GM23338 (cell line): ENCODE measurements at regions not wholly inside any gene's neighbourhood (a gene's known extent, or its start where the extent isn't known, plus 50 kb on each side); places are given as distances from the start of the nearest gene placed in this dataset.

Experiments
- ATAC-seq: fragments of 200-7000 bp; cut with Tn5 transposase; 3 replicates; pipeline ENCODE4 v1.9.1; 2020
- DNase-seq: peaks from one replicate; pipeline ENCODE4 v3.0.0-alpha.2; 2015; ENCODE audit warnings: low spot score
- H2AFZ ChIP-seq: fragments of 200-600 bp; sonication (generic); 2 replicates; pipeline ENCODE4 v1.8.0; 2016; ENCODE audit warnings: antibody characterized with exemption, mild to moderate bottlenecking, moderate library complexity
- H3F3A ChIP-seq: fragments of 200-600 bp; sonication (generic); replicated peaks from 2 replicates; pipeline ENCODE4 v1.8.0; 2017; ENCODE audit warnings: antibody characterized with exemption, mixed run types, low read depth
- H3K27ac ChIP-seq: fragments of 200-600 bp; sonication (generic); 2 replicates; pipeline ENCODE4 v1.6.1; 2016; ENCODE audit warnings: low read depth
- H3K27me3 ChIP-seq: fragments of 200-600 bp; sonication (generic); 2 replicates; pipeline ENCODE4 v1.8.0; 2016; ENCODE audit warnings: mild to moderate bottlenecking, mixed run types, moderate library complexity; ENCODE audit not compliant: insufficient read depth
- H3K36me3 ChIP-seq: fragments of 200-600 bp; sonication (generic); 2 replicates; pipeline ENCODE4 v1.8.0; 2016; ENCODE audit warnings: mild to moderate bottlenecking; ENCODE audit not compliant: insufficient read depth
- H3K4me1 ChIP-seq: fragments of 200-600 bp; sonication (generic); 2 replicates; pipeline ENCODE4 v1.8.0; 2016; ENCODE audit warnings: mild to moderate bottlenecking, moderate library complexity; ENCODE audit not compliant: insufficient read depth
- H3K4me2 ChIP-seq: fragments of 200-600 bp; sonication (generic); 2 replicates; pipeline ENCODE4 v1.7.1; 2017; ENCODE audit warnings: mixed run types
- H3K4me3 ChIP-seq: fragments of 200-600 bp; sonication (generic); 2 replicates; pipeline ENCODE4 v1.6.1; 2016; ENCODE audit warnings: mixed run types
- H3K79me2 ChIP-seq: fragments of 200-600 bp; sonication (generic); replicated peaks from 2 replicates; pipeline ENCODE4 v1.8.0; 2017; ENCODE audit warnings: mild to moderate bottlenecking; ENCODE audit not compliant: insufficient read depth
- H3K9me2 ChIP-seq: fragments of 200-600 bp; sonication (generic); 2 replicates; pipeline ENCODE4 v1.8.0; 2017; ENCODE audit not compliant: insufficient read depth
- H4K20me1 ChIP-seq: fragments of 200-600 bp; sonication (generic); replicated peaks from 2 replicates; pipeline ENCODE4 v1.8.0; 2017; ENCODE audit warnings: mild to moderate bottlenecking; ENCODE audit not compliant: insufficient read depth
- H3K27ac Mint-ChIP-seq: 2 replicates; pipeline ENCODE4 v1.8.0; 2020; ENCODE audit warnings: inconsistent platforms, mild to moderate bottlenecking, moderate library complexity, mixed read lengths
- H3K27me3 Mint-ChIP-seq: 3 replicates; pipeline ENCODE4 v1.8.0; 2022; ENCODE audit warnings: low read depth, mild to moderate bottlenecking, moderate library complexity, mixed read lengths, inconsistent platforms; ENCODE audit not compliant: insufficient read depth, poor library complexity
- H3K36me3 Mint-ChIP-seq: 3 replicates; pipeline ENCODE4 v1.8.0; 2021; ENCODE audit warnings: low read depth, mild to moderate bottlenecking, inconsistent platforms, moderate library complexity, mixed read lengths
- H3K4me1 Mint-ChIP-seq: 3 replicates; pipeline ENCODE4 v1.8.0; 2020; ENCODE audit warnings: mild to moderate bottlenecking, inconsistent platforms, mixed read lengths
- H3K4me3 Mint-ChIP-seq: 3 replicates; pipeline ENCODE4 v1.8.0; 2021; ENCODE audit warnings: moderate library complexity, mild to moderate bottlenecking, inconsistent platforms, mixed read lengths
- H3K9me3 Mint-ChIP-seq: 3 replicates; pipeline ENCODE4 v1.8.0; 2020; ENCODE audit warnings: moderate library complexity, mild to moderate bottlenecking, inconsistent platforms, mixed read lengths
- CREB1 ChIP-seq: fragments of 250-450 bp; sonication (Bioruptor Pico); IDR thresholded peaks from 2 replicates; pipeline ENCODE4 v1.5.0; 2020; ENCODE audit warnings: low read depth, mild to moderate bottlenecking, moderate library complexity
- EZH2 ChIP-seq: fragments of 200-600 bp; sonication (generic); IDR thresholded peaks from one replicate; pipeline ENCODE4 v1.8.0; 2017; ENCODE audit warnings: antibody characterized with exemption, mild to moderate bottlenecking, low read depth; ENCODE audit not compliant: unreplicated experiment
- EZH2phosphoT487 ChIP-seq: fragments of 200-600 bp; sonication (generic); IDR thresholded peaks from one replicate; pipeline ENCODE4 v1.8.1; 2018; ENCODE audit warnings: antibody characterized with exemption; ENCODE audit not compliant: unreplicated experiment
- JUNB ChIP-seq: IDR thresholded peaks from one replicate; pipeline ENCODE4 v1.6.1; 2016; ENCODE audit warnings: antibody characterized with exemption; ENCODE audit not compliant: unreplicated experiment
- NANOG ChIP-seq: IDR thresholded peaks from 2 replicates; pipeline ENCODE4 v1.6.1; 2016; ENCODE audit warnings: antibody characterized with exemption, borderline replicate concordance
- POLR2AphosphoS5 ChIP-seq: IDR thresholded peaks from 2 replicates; pipeline ENCODE4 v1.6.1; 2016; ENCODE audit warnings: antibody characterized with exemption, low read depth
- STAT1 ChIP-seq: IDR thresholded peaks from one replicate; pipeline ENCODE4 v1.6.1; 2016; ENCODE audit warnings: antibody characterized with exemption; ENCODE audit not compliant: unreplicated experiment
- ZNF114 ChIP-seq: fragments of 250-450 bp; sonication (Bioruptor Pico); IDR thresholded peaks from 2 replicates; pipeline ENCODE4 v1.5.0; 2020; ENCODE audit warnings: mild to moderate bottlenecking, moderate library complexity
- ZNF331 ChIP-seq: fragments of 250-450 bp; sonication (Bioruptor Pico); IDR thresholded peaks from 2 replicates; pipeline ENCODE4 v1.5.0; 2020; ENCODE audit warnings: low read depth, mild to moderate bottlenecking, moderate library complexity
- TF ChIP-seq, protein P1 (sequence below): IDR thresholded peaks from one replicate; pipeline ENCODE4 v1.6.1; 2018; ENCODE audit warnings: antibody characterized with exemption; ENCODE audit not compliant: unreplicated experiment
- TF ChIP-seq, protein P2 (sequence below): fragments of 250-450 bp; sonication (Bioruptor Pico); IDR thresholded peaks from 2 replicates; pipeline ENCODE4 v1.5.0; 2020; ENCODE audit warnings: mild to moderate bottlenecking, moderate library complexity
- TF ChIP-seq, protein P3 (sequence below): IDR thresholded peaks from 2 replicates; pipeline ENCODE4 v1.6.1; 2016; ENCODE audit warnings: antibody characterized with exemption
- TF ChIP-seq, protein P4 (sequence below), 2 experiments: fragments of 200-600 bp in 1 of 2; sonication (generic) in 1 of 2; conservative IDR thresholded peaks; 2 replicates each; pipeline versions ENCODE4 v1.5.1 to v1.6.1; 2016 to 2017; ENCODE audit warnings: antibody characterized with exemption in 2 of 2, low read depth in 2 of 2, mild to moderate bottlenecking in 2 of 2, moderate library complexity in 1 of 2

DNA sequence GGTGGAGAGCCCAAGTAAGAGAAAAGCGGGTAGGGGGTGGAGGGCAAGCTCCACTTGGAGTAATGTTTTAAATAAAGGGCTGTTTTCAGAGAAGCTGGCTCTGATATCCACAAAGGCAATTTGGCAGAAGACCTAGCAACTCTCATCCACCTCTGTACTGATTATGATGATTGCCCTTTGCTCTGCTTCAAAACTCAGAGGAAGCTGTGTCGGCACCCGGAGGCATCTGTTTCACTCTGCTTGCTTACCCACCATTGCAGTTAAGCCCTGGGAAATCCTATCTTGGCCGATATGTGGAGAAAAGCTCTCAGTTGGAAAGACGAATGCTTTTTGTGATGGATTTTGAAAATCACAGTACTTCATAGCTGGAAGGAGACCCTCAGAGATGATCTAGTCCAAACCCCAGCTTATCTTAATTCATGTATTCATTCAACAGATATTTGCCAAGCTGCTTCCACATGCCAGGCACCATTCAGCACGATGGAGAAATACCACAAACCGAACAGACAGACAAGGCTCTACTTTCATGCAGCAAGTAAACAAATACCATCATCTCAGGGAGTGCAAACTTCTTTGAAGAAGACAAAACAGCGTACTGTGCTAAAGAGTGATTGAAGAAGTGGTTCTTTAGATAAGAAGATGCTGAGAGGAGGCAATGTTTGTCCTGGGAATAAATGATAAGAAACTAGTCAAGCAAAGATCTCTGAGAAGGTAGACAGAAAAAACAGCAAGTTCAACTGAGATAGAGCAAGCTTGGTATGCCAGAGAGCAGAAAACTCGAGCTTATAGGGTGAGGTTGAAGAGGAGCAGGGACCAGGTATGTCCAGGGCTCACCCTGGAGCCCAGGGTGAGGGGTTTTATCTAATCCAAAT, 140.4 kb upstream of the SPDL1 start:
- Mint-ChIP-seq H3K4me1 (no peaks in the 10 kb centered on the region), H3K27me3 (no peaks in the 10 kb centered on the region), H3K4me3 (no peak overlapping the region), H3K9me3 (no peaks in the 10 kb centered on the region), H3K36me3 (no peaks in the 10 kb centered on the region), H3K27ac (no peak overlapping the region)
- TF ChIP-seq EZH2phosphoT487 (no peak), NANOG (no peak), ZNF114 (CRISPR knock-in tag) (no peak), EZH2 (no peak), POLR2AphosphoS5 (no peak), JUNB (no peak), ZNF331 (no peak), STAT1 (no peak), CREB1 (CRISPR knock-in tag) (no peak)
- TF ChIP-seq, protein P1, sequence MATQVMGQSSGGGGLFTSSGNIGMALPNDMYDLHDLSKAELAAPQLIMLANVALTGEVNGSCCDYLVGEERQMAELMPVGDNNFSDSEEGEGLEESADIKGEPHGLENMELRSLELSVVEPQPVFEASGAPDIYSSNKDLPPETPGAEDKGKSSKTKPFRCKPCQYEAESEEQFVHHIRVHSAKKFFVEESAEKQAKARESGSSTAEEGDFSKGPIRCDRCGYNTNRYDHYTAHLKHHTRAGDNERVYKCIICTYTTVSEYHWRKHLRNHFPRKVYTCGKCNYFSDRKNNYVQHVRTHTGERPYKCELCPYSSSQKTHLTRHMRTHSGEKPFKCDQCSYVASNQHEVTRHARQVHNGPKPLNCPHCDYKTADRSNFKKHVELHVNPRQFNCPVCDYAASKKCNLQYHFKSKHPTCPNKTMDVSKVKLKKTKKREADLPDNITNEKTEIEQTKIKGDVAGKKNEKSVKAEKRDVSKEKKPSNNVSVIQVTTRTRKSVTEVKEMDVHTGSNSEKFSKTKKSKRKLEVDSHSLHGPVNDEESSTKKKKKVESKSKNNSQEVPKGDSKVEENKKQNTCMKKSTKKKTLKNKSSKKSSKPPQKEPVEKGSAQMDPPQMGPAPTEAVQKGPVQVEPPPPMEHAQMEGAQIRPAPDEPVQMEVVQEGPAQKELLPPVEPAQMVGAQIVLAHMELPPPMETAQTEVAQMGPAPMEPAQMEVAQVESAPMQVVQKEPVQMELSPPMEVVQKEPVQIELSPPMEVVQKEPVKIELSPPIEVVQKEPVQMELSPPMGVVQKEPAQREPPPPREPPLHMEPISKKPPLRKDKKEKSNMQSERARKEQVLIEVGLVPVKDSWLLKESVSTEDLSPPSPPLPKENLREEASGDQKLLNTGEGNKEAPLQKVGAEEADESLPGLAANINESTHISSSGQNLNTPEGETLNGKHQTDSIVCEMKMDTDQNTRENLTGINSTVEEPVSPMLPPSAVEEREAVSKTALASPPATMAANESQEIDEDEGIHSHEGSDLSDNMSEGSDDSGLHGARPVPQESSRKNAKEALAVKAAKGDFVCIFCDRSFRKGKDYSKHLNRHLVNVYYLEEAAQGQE: no peak
- TF ChIP-seq, protein P2, sequence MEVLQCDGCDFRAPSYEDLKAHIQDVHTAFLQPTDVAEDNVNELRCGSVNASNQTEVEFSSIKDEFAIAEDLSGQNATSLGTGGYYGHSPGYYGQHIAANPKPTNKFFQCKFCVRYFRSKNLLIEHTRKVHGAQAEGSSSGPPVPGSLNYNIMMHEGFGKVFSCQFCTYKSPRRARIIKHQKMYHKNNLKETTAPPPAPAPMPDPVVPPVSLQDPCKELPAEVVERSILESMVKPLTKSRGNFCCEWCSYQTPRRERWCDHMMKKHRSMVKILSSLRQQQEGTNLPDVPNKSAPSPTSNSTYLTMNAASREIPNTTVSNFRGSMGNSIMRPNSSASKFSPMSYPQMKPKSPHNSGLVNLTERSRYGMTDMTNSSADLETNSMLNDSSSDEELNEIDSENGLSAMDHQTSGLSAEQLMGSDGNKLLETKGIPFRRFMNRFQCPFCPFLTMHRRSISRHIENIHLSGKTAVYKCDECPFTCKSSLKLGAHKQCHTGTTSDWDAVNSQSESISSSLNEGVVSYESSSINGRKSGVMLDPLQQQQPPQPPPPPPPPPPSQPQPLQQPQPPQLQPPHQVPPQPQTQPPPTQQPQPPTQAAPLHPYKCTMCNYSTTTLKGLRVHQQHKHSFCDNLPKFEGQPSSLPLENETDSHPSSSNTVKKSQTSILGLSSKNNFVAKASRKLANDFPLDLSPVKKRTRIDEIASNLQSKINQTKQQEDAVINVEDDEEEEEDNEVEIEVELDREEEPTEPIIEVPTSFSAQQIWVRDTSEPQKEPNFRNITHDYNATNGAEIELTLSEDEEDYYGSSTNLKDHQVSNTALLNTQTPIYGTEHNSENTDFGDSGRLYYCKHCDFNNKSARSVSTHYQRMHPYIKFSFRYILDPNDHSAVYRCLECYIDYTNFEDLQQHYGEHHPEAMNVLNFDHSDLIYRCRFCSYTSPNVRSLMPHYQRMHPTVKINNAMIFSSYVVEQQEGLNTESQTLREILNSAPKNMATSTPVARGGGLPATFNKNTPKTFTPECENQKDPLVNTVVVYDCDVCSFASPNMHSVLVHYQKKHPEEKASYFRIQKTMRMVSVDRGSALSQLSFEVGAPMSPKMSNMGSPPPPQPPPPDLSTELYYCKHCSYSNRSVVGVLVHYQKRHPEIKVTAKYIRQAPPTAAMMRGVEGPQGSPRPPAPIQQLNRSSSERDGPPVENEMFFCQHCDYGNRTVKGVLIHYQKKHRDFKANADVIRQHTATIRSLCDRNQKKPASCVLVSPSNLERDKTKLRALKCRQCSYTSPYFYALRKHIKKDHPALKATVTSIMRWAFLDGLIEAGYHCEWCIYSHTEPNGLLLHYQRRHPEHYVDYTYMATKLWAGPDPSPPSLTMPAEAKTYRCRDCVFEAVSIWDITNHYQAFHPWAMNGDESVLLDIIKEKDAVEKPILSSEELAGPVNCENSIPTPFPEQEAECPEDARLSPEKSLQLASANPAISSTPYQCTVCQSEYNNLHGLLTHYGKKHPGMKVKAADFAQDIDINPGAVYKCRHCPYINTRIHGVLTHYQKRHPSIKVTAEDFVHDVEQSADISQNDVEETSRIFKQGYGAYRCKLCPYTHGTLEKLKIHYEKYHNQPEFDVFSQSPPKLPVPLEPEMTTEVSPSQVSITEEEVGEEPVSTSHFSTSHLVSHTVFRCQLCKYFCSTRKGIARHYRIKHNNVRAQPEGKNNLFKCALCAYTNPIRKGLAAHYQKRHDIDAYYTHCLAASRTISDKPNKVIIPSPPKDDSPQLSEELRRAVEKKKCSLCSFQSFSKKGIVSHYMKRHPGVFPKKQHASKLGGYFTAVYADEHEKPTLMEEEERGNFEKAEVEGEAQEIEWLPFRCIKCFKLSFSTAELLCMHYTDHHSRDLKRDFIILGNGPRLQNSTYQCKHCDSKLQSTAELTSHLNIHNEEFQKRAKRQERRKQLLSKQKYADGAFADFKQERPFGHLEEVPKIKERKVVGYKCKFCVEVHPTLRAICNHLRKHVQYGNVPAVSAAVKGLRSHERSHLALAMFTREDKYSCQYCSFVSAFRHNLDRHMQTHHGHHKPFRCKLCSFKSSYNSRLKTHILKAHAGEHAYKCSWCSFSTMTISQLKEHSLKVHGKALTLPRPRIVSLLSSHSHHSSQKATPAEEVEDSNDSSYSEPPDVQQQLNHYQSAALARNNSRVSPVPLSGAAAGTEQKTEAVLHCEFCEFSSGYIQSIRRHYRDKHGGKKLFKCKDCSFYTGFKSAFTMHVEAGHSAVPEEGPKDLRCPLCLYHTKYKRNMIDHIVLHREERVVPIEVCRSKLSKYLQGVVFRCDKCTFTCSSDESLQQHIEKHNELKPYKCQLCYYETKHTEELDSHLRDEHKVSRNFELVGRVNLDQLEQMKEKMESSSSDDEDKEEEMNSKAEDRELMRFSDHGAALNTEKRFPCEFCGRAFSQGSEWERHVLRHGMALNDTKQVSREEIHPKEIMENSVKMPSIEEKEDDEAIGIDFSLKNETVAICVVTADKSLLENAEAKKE: no peak
- TF ChIP-seq, protein P3, sequence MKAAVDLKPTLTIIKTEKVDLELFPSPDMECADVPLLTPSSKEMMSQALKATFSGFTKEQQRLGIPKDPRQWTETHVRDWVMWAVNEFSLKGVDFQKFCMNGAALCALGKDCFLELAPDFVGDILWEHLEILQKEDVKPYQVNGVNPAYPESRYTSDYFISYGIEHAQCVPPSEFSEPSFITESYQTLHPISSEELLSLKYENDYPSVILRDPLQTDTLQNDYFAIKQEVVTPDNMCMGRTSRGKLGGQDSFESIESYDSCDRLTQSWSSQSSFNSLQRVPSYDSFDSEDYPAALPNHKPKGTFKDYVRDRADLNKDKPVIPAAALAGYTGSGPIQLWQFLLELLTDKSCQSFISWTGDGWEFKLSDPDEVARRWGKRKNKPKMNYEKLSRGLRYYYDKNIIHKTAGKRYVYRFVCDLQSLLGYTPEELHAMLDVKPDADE: no peak
- TF ChIP-seq, protein P4, sequence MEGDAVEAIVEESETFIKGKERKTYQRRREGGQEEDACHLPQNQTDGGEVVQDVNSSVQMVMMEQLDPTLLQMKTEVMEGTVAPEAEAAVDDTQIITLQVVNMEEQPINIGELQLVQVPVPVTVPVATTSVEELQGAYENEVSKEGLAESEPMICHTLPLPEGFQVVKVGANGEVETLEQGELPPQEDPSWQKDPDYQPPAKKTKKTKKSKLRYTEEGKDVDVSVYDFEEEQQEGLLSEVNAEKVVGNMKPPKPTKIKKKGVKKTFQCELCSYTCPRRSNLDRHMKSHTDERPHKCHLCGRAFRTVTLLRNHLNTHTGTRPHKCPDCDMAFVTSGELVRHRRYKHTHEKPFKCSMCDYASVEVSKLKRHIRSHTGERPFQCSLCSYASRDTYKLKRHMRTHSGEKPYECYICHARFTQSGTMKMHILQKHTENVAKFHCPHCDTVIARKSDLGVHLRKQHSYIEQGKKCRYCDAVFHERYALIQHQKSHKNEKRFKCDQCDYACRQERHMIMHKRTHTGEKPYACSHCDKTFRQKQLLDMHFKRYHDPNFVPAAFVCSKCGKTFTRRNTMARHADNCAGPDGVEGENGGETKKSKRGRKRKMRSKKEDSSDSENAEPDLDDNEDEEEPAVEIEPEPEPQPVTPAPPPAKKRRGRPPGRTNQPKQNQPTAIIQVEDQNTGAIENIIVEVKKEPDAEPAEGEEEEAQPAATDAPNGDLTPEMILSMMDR (conservative IDR thresholded peaks at IDR 0.05; ENCODE audit: low read depth in 2 of 2): no peak
- Histone ChIP-seq H3K27me3 (no peaks in the 10 kb centered on the region), H3F3A (no peaks in the 10 kb centered on the region), H3K4me3 (no peak overlapping the region), H3K79me2 (no peaks in the 10 kb centered on the region), H3K27ac (no peak overlapping the region), H3K9me2 (peaks cover 12% of the 10 kb centered on the region), H3K4me1 (no peaks in the 10 kb centered on the region), H3K36me3 (no peaks in the 10 kb centered on the region), H3K4me2 (no peak overlapping the region), H4K20me1 (no peaks in the 10 kb centered on the region), H2AFZ (no peak overlapping the region)
- no peak for DNase-seq
- no peak for ATAC-seq
